ENCODE measurements at regions not wholly inside any gene's neighbourhood (a gene's known extent, or its start where the extent isn't known, plus 50 kb on each side); places are given as distances from the start of the nearest gene placed in this dataset.
"Not testable (repeated sequence)": the region's sequence is repeated elsewhere in the genome, so short reads cannot be mapped to it uniquely, and the experiment has no call there.

GRCh38 chr5:118551031-118551430, 437.3 kb downstream of the DTWD2 start:
- no peak for DNase-seq

GRCh38 chr5:118548761-118549720, 439.3 kb downstream of the DTWD2 start:
- DNase-seq = no peak

GRCh38 chr5:118545470-118545869, 442.9 kb downstream of the DTWD2 start:
- DNase-seq = no peak

GRCh38 chr5:118544887-118545449, 443.4 kb downstream of the DTWD2 start:
- no peak for DNase-seq

GRCh38 chr5:118533923-118534322, 454.4 kb downstream of the DTWD2 start:
- no peak for DNase-seq

GRCh38 chr5:118533156-118533555, 455.2 kb downstream of the DTWD2 start:
- DNase-seq = no peak

- DNase-seq = no peak
Observed at GRCh38 chr5:118531276-118531675, 457.1 kb downstream of the DTWD2 start.

- no peak for DNase-seq
Observed at GRCh38 chr5:118529361-118530144, 458.8 kb downstream of the DTWD2 start.

- no peak for DNase-seq
Observed at GRCh38 chr5:118522626-118523025, 465.7 kb downstream of the DTWD2 start.

GRCh38 chr5:118520771-118521415, 467.5 kb downstream of the DTWD2 start:
- DNase-seq = no peak

GRCh38 chr5:118519466-118519865, 468.9 kb downstream of the DTWD2 start:
- DNase-seq = no peak

- DNase-seq = no peak
Observed at GRCh38 chr5:118518720-118519119, 469.6 kb downstream of the DTWD2 start.

- no peak for DNase-seq
Observed at GRCh38 chr5:118511846-118512245, 476.5 kb downstream of the DTWD2 start.

- peak in 1 of 2 donors; percentile 3 for DNase-seq
Observed at GRCh38 chr5:118506217-118506852, 482.0 kb downstream of the DTWD2 start.

GRCh38 chr5:118502232-118502631, 486.1 kb downstream of the DTWD2 start:
- not testable (repeated sequence) for DNase-seq

GRCh38 chr5:118491351-118491750, 497.0 kb downstream of the DTWD2 start:
- no peak for DNase-seq

- DNase-seq = no peak
Observed at GRCh38 chr5:118486647-118487225, 501.6 kb downstream of the DTWD2 start.

GRCh38 chr5:118479285-118479684, 509.1 kb downstream of the DTWD2 start:
- DNase-seq = no peak

GRCh38 chr5:118478852-118479251, 509.5 kb downstream of the DTWD2 start:
- DNase-seq = no peak

GRCh38 chr5:118468085-118468484, 520.3 kb downstream of the DTWD2 start:
- no peak for DNase-seq

GRCh38 chr5:118467103-118467502, 521.2 kb downstream of the DTWD2 start:
- no peak for DNase-seq

GRCh38 chr5:118466418-118466817, 521.9 kb downstream of the DTWD2 start:
- DNase-seq = no peak

Measured in CD4-positive, alpha-beta T cell treated with Interferon alpha-2 for 1 hour (primary cell).